HCT116 (cell line): ENCODE measurements at regions not wholly inside any gene's neighbourhood (a gene's known extent, or its start where the extent isn't known, plus 50 kb on each side); places are given as distances from the start of the nearest gene placed in this dataset.

ENCODE experiments used
- ATAC-seq: fragments of 200-7000 bp; cut with Tn5 transposase; 2 replicates; pipeline ENCODE4 v1.9.1; 2020; ENCODE audit warnings: mild to moderate bottlenecking, moderate library complexity
- BruUV-seq: library from RNA; stranded (reverse); fragments of 400-500 nt; replicated peaks from 2 replicates; lab custom pipeline; 2021; lab: Mats Ljungman, UMichigan
- CTCF ChIA-PET: fragments of 300-600 bp; sonication (Branson Sonifier 250); formaldehyde crosslinking; loops from one replicate; lab custom pipeline; 2021; ENCODE audit warnings: antibody characterized with exemption; lab: Charles Lee
- POLR2A ChIA-PET: fragments of 300-600, 350-600 bp; sonication (Branson Sonifier 250); formaldehyde crosslinking; loops from one replicate; lab custom pipeline; 2021; ENCODE audit warnings: antibody characterized with exemption; lab: Charles Lee
- RAD21 ChIA-PET, 2 experiments: fragments of 300-600 bp; sonication (Branson Sonifier 250); formaldehyde crosslinking; loops; one replicate each; lab custom pipeline; 2023; ENCODE audit warnings: low total read pairs in 2 of 2; ENCODE audit not compliant: uncharacterized antibody in 2 of 2, unreplicated experiment in 2 of 2, low non-redundant PET in 1 of 2; lab: Charles Lee
- DNase-seq: peaks from one replicate; pipeline ENCODE4 v3.0.0-alpha.2; 2010; ENCODE audit warnings: low read depth, low spot score
- H2AFZ ChIP-seq: fragments of 200-600 bp; shearing (Covaris generic), sonication (generic); 2 replicates; pipeline ENCODE4 v1.6.1; 2017; ENCODE audit warnings: low read depth, mixed run types, mixed read lengths, antibody characterized with exemption, low read length; ENCODE audit not compliant: poor library complexity, severe bottlenecking
- H3K27ac ChIP-seq: 2 replicates; pipeline ENCODE4 v1.5.1; 2012; ENCODE audit warnings: low read depth, low read length
- H3K27me3 ChIP-seq: fragments of 200-600 bp; sonication (generic); 2 replicates; pipeline ENCODE4 v1.6.1; 2016; ENCODE audit warnings: mixed run types, low read length, mixed read lengths; ENCODE audit not compliant: insufficient read depth
- H3K36me3 ChIP-seq, 2 experiments: fragments of 200-500 bp in 1 of 2; fragments of 200-600 bp in 1 of 2; sonication (Bioruptor generic) in 1 of 2; sonication (generic) in 1 of 2; 2 replicates each; pipeline versions ENCODE4 v1.5.1 to v1.6.1; 2014 to 2016; ENCODE audit warnings: low read length in 2 of 2, inconsistent platforms in 1 of 2, mixed read lengths in 1 of 2, mixed run types in 1 of 2; ENCODE audit not compliant: insufficient read depth in 2 of 2, control insufficient read depth in 1 of 2
- H3K4me1 ChIP-seq, 2 experiments: fragments of 200-600 bp in 1 of 2; sonication (generic) in 1 of 2; 2 replicates each; pipeline versions ENCODE4 v1.5.1 to v1.6.1; 2012 to 2017; ENCODE audit warnings: low read length in 2 of 2, inconsistent platforms in 1 of 2, mild to moderate bottlenecking in 1 of 2, mixed read lengths in 1 of 2, mixed run types in 1 of 2, moderate library complexity in 1 of 2; ENCODE audit not compliant: insufficient read depth in 2 of 2, control insufficient read depth in 1 of 2
- H3K4me2 ChIP-seq: fragments of 200-600 bp; sonication (generic); 2 replicates; pipeline ENCODE4 v1.6.1; 2017; ENCODE audit warnings: mixed run types, low read length, mixed read lengths
- H3K4me3 ChIP-seq, 2 experiments: fragments of 200-600 bp in 1 of 2; sonication (generic) in 1 of 2; replicated peaks in 1 of 2; 2 replicates each; pipeline ENCODE4 v1.5.1; 2011 to 2016; ENCODE audit warnings: low read length in 2 of 2, control low read depth in 1 of 2, low read depth in 1 of 2, mild to moderate bottlenecking in 1 of 2, mixed read lengths in 1 of 2, mixed run types in 1 of 2
- H3K79me2 ChIP-seq: fragments of 200-600 bp; sonication (generic); 2 replicates; pipeline ENCODE4 v1.6.1; 2017; ENCODE audit warnings: mild to moderate bottlenecking, mixed run types, low read length, moderate library complexity, mixed read lengths; ENCODE audit not compliant: insufficient read depth
- H3K9ac ChIP-seq: fragments of 200-600 bp; sonication (generic); 2 replicates; pipeline ENCODE4 v1.6.1; 2016; ENCODE audit warnings: low read length, mixed read lengths
- H3K9me2 ChIP-seq: fragments of 200-600 bp; sonication (generic), shearing (Covaris generic); 2 replicates; pipeline ENCODE4 v1.6.1; 2017; ENCODE audit warnings: mixed run types, mild to moderate bottlenecking, moderate library complexity; ENCODE audit not compliant: insufficient read depth
- H3K9me3 ChIP-seq, 2 experiments: fragments of 200-500 bp in 1 of 2; fragments of 200-600 bp in 1 of 2; sonication (Bioruptor generic) in 1 of 2; sonication (generic) in 1 of 2; 2 replicates each; pipeline ENCODE4 v1.6.1; 2014 to 2017; ENCODE audit warnings: low read length in 2 of 2, mixed read lengths in 2 of 2, inconsistent platforms in 1 of 2, low read depth in 1 of 2, mild to moderate bottlenecking in 1 of 2, mixed run types in 1 of 2, moderate library complexity in 1 of 2; ENCODE audit not compliant: control insufficient read depth in 1 of 2, insufficient read depth in 1 of 2
- H4K20me1 ChIP-seq: fragments of 200-600 bp; sonication (generic), shearing (Covaris generic); 2 replicates; pipeline ENCODE4 v1.6.1; 2017; ENCODE audit warnings: mixed run types, mild to moderate bottlenecking, moderate library complexity; ENCODE audit not compliant: insufficient read depth
- CBX3 ChIP-seq: IDR thresholded peaks from 2 replicates; pipeline ENCODE4 v1.6.1; 2012; ENCODE audit warnings: low read depth
- ELF1 ChIP-seq: IDR thresholded peaks from 2 replicates; pipeline ENCODE4 v1.6.1; 2012; ENCODE audit warnings: low read depth, borderline replicate concordance
- JUND ChIP-seq: IDR thresholded peaks from 2 replicates; pipeline ENCODE4 v1.6.1; 2012
- SRF ChIP-seq: IDR thresholded peaks from 2 replicates; pipeline ENCODE4 v1.6.1; 2012; ENCODE audit warnings: low read depth
- ZFX ChIP-seq: fragments of 450-650 bp; IDR thresholded peaks from 2 replicates; pipeline ENCODE4 v1.6.1; 2017
- intact Hi-C: fragments of 100-400 bp; cut with micrococcal nuclease; formaldehyde crosslinking; loops from 2 replicates; pipeline ENCODE4 v1.10.0; 2022

- no peaks in the 10 kb centered on the region for H3K9me3 ChIP-seq
- ATAC-seq (no peak), DNase-seq (no peak)
- H3K27ac ChIP-seq: no peak overlapping the region
- no peaks in the 10 kb centered on the region for H3K79me2 ChIP-seq
- H3K27me3 ChIP-seq: no peaks in the 10 kb centered on the region
- ChIA-PET CTCF (no interaction called here), POLR2A (no interaction called here), RAD21 (no interaction called here)
- no peaks in the 10 kb centered on the region for H3K4me1 ChIP-seq
- peak; percentile 67; the same call in 1 of the 2 replicates for TF ChIP-seq CBX3
- no peak for TF ChIP-seq ELF1
- intact Hi-C loops: no loop called here
- no peak overlapping the region for H3K4me3 ChIP-seq
- no peak overlapping the region for H3K9ac ChIP-seq
- H4K20me1 ChIP-seq: no peaks in the 10 kb centered on the region
- no peaks in the 10 kb centered on the region for H3K9me2 ChIP-seq
- no TSS peak for BruUV-seq
- H3K36me3 ChIP-seq: no peaks in the 10 kb centered on the region
- no peak overlapping the region for H2AFZ ChIP-seq
- H3K4me2 ChIP-seq: no peak overlapping the region
Measured at GRCh38 chr1:198955085-198955484, 316.2 kb downstream of the PTPRC start.

- Histone ChIP-seq H3K4me2 (no peak overlapping the region), H3K79me2 (no peaks in the 10 kb centered on the region), H3K4me3 (no peak overlapping the region), H2AFZ (no peak overlapping the region), H4K20me1 (no peaks in the 10 kb centered on the region), H3K9me3 (no peaks in the 10 kb centered on the region), H3K36me3 (no peaks in the 10 kb centered on the region), H3K9ac (no peak overlapping the region), H3K9me2 (no peaks in the 10 kb centered on the region), H3K27ac (no peak overlapping the region), H3K4me1 (no peaks in the 10 kb centered on the region), H3K27me3 (no peaks in the 10 kb centered on the region)
- intact Hi-C loops: no loop called here
- ChIA-PET RAD21 (no interaction called here), POLR2A (no interaction called here), CTCF (no interaction called here)
- no peak for TF ChIP-seq CBX3
- TF ChIP-seq SRF: no peak
- TF ChIP-seq ZFX: no peak
- no peak for TF ChIP-seq JUND
- no TSS peak for BruUV-seq
- DNase-seq: no peak
- no peak for ATAC-seq
Measured at GRCh38 chr1:198957044-198957443, 318.2 kb downstream of the PTPRC start.
